GM18873 (cell line): ENCODE measurements at regions not wholly inside any gene's neighbourhood (a gene's known extent, or its start where the extent isn't known, plus 50 kb on each side); places are given as distances from the start of the nearest gene placed in this dataset.
"Not testable (repeated sequence)": the region's sequence is repeated elsewhere in the genome, so short reads cannot be mapped to it uniquely, and the experiment has no call there.

Source experiments
- ATAC-seq: cut with Tn5 transposase; IDR thresholded peaks from one replicate; pipeline ENCODE4 v1.9.1; 2021; ENCODE audit warnings: mild to moderate bottlenecking, moderate library complexity, moderate number of reproducible peaks; ENCODE audit not compliant: unreplicated experiment, low FRiP score

GRCh38 chr16:29175411-29176153 is 190.7 kb downstream of the LAT start:
- ATAC-seq = not testable (repeated sequence)

- ATAC-seq = not testable (repeated sequence)
Measured at GRCh38 chr16:29173371-29174305, 188.8 kb downstream of the LAT start.

GRCh38 chr16:29172098-29172724 is 187.4 kb downstream of the LAT start:
- ATAC-seq = not testable (repeated sequence)

GRCh38 chr16:29171296-29171695 is 186.4 kb downstream of the LAT start:
- not testable (repeated sequence) for ATAC-seq

GRCh38 chr16:29170393-29171119 is 185.7 kb downstream of the LAT start:
- not testable (repeated sequence) for ATAC-seq

- not testable (repeated sequence) for ATAC-seq
Measured at GRCh38 chr16:29169295-29169994, 184.6 kb downstream of the LAT start.

- ATAC-seq = not testable (repeated sequence)
Measured at GRCh38 chr16:29168515-29169259, 183.8 kb downstream of the LAT start.

DNA sequence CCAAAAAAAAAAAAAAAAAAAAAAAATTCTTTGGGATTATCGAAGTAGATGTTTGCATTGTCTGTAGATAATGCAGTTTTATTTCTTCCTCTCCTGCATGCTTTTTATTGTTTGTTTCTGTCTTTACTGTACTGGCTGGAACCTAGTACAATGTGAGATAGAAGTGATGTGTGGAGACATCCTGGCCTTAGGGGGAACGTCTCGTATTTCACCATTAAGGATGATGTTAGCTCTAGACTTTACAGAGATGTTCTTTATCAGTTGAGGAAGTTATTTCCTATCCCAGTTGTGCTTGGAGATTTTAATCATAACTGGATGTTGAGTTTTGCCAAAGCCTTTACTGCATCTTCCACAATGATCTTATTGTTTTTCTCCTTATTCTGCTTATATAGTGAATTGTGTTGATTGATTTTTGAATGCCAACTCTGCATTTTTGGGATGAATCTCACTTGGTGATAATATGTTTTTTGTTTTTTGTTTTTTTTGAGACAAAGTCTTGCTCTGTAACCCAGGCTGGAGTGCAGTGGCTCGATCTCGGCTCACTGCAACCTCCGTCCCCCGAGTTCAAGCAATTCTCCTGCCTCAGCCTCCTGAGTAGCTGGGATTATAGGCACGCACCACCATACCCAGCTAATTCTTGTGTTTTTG is 179.7 kb downstream of the LAT start:
- not testable (repeated sequence) for ATAC-seq

DNA sequence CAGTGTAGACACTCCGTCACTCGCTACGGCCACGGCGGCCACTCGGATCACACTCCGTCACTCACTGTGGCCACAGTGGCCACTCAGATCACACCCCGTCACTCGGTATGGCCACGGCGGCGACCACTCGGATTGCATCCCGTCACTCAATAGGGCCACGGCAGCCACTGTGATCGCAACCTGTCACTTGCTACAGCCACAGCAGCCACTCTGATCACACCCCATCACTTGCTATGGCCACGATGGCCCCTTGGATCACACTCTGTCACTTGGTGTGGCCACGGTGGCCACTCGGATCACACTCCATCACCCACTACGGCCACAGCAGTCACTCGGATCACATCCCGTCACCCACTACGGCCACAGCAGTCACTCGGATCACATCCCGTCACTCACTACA is 175.3 kb downstream of the LAT start:
- ATAC-seq = not testable (repeated sequence)

DNA sequence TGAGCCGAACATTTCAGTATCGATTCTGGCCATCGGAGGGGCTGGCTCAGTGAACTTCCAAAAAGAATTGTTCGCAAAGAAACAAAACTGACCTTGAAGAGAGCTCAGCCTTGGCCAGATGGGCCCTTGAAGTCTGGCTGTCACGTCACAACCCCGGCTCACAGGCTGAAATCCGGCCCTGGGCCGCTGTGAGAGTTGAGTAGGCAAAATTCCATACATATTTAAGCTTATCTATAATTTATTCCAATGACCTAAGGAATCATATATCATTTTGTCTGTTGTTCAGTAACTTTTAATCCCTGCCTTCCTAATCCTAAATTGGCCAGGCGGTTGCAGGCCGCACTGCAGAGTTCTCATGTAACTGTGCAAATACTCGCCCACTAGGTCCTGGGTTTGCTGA is 174.8 kb downstream of the LAT start:
- ATAC-seq = not testable (repeated sequence)

DNA sequence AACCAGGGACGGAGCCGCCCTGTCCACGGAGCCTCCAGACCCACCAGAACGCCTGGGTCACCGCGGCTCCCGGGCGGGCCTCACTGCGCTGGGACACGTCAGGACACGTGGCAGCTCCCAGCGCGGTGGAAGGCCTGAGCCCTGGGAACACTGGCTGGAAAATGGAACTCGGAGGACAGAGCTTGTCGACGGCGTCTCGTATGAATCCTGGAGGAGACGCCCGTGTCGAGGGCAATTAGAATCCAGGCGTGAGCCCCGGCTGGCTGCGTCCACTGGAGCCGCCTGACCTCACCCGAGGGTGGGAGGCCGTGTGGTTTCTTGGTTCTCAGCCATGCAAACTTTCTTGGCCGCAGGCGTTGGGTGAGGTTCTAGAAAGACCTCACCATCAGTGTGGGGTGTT is 173.9 kb downstream of the LAT start:
- no peak for ATAC-seq

DNA sequence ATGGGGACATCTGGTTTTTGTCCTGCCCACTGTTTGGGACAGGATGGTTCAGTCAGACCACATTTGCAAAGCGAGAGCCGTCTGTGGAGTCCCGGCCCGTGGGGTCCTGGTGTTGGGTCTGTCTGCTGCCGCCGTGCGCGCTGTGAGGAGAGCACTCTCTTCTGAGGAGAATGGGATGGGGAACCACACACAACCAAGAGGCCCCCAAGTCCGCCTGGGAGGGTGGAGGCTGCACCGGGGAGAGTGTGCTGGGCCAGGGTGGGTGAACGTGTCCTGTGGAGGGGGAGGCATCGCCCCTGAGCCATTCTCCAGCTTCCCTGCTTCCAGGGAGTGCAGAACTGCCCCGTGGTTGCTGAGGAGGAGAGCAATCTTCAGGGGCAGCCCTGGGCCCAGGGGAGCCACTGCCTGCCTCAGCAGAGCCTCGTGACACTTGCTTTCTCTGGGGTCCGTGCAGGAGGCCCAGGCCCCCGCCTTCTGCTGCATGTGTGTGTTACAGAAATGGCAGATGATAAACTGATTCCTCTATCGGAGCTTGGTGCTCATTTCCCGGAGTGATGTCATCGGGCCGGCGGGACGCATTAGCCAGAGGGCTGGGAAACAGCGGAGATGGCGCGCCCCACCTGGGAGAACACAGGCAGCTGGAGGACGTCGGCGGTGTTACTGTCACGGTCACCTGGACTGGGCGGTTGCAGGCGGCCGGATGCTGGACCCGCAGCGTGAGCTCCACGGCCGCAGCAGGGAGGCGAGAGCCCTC is 173.4 kb downstream of the LAT start:
- not testable (repeated sequence) for ATAC-seq

- ATAC-seq = not testable (repeated sequence)
Measured at GRCh38 chr16:29157051-29157923, 172.4 kb downstream of the LAT start.

DNA sequence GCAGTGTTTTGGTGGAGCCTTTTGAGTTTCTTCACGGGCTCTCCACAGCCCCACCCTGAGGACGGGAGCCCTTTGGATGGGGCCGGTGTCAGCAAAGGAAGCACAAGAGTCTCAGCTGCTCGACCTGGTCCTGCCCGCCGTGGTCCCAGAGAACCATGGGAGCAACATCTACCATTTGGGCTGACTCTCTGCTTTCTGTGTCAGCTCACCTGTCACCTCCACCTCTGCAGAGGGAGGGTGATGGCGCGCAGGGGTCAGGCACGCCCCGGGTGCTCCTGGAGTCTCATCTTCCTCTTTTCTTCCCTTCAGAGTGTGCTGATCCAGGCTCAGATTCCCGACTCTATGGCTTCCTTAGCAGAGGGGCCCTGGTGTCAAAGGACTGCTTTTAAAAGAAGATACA is 171.7 kb downstream of the LAT start:
- ATAC-seq = no peak

- ATAC-seq = not testable (repeated sequence)
Measured at GRCh38 chr16:29155866-29156200, 171.0 kb downstream of the LAT start.

GRCh38 chr16:29155131-29155865 is 170.4 kb downstream of the LAT start:
- ATAC-seq = not testable (repeated sequence)
